ENCODE measurements at regions not wholly inside any gene's neighbourhood (a gene's known extent, or its start where the extent isn't known, plus 50 kb on each side); places are given as distances from the start of the nearest gene placed in this dataset.

GRCh38 chr2:223203971-223204929 lies 152.3 kb downstream of the KCNE4 start:
- H3K36me3 ChIP-seq = no peaks in the 10 kb centered on the region
- H3K79me2 ChIP-seq (ENCODE audit: low read depth) = no peaks in the 10 kb centered on the region
- Mint-ChIP-seq H3K27me3 (ENCODE audit: insufficient read depth, low read depth) (no peaks in the 10 kb centered on the region), H3K4me1 (no peaks in the 10 kb centered on the region), H3K9me3 (peaks cover 6% of the 10 kb centered on the region), H3K27ac (no peak overlapping the region), H3K4me3 (no peak overlapping the region), H3K36me3 (no peaks in the 10 kb centered on the region)
- H3K27me3 ChIP-seq = no peaks in the 10 kb centered on the region
- no peak overlapping the region for H3K9ac ChIP-seq
- H3K4me3 ChIP-seq = no peak overlapping the region
- no peaks in the 10 kb centered on the region for H3F3A ChIP-seq (ENCODE audit: low read depth)
- H4K20me1 ChIP-seq (ENCODE audit: low read depth) = no peaks in the 10 kb centered on the region
- peaks cover 4% of the 10 kb centered on the region for H3K4me1 ChIP-seq
- H3K9me3 ChIP-seq (ENCODE audit: low read depth) = no peaks in the 10 kb centered on the region
- no peak overlapping the region for H3K27ac ChIP-seq
- H2AFZ ChIP-seq (replicated peaks) = no peak overlapping the region
- DNase-seq (ENCODE audit: low spot score) = peak; percentile 6
- TF ChIP-seq EZH2phosphoT487 (IDR thresholded peaks at IDR 0.05) = no peak
- TF ChIP-seq EZH2 (IDR thresholded peaks at IDR 0.05) = no peak
- TF ChIP-seq CTCF (IDR thresholded peaks at IDR 0.05) = no peak
- H3K4me2 ChIP-seq = no peak overlapping the region

GRCh38 chr2:223210489-223210888 lies 158.5 kb downstream of the KCNE4 start:
- Mint-ChIP-seq H3K9me3 (peaks cover 17% of the 10 kb centered on the region), H3K27ac (no peak overlapping the region), H3K4me3 (no peak overlapping the region), H3K36me3 (no peaks in the 10 kb centered on the region), H3K4me1 (peaks cover 3% of the 10 kb centered on the region), H3K27me3 (ENCODE audit: insufficient read depth, low read depth) (no peaks in the 10 kb centered on the region)
- Histone ChIP-seq H3K36me3 (no peaks in the 10 kb centered on the region), H3K4me3 (no peak overlapping the region), H3K27me3 (no peaks in the 10 kb centered on the region), H3K4me1 (no peaks in the 10 kb centered on the region), H3F3A (ENCODE audit: low read depth) (no peaks in the 10 kb centered on the region), H3K9me3 (ENCODE audit: low read depth) (no peaks in the 10 kb centered on the region), H4K20me1 (ENCODE audit: low read depth) (no peaks in the 10 kb centered on the region), H3K79me2 (ENCODE audit: low read depth) (no peaks in the 10 kb centered on the region), H3K9ac (no peak overlapping the region), H3K4me2 (no peak overlapping the region), H2AFZ (replicated peaks) (no peak overlapping the region), H3K27ac (no peak overlapping the region)
- no peak for TF ChIP-seq EZH2 (IDR thresholded peaks at IDR 0.05)
- no peak for TF ChIP-seq EZH2phosphoT487 (IDR thresholded peaks at IDR 0.05)
- no peak for TF ChIP-seq CTCF (IDR thresholded peaks at IDR 0.05)
- no peak for DNase-seq (ENCODE audit: low spot score)

GRCh38 chr2:223214394-223215253 lies 162.6 kb downstream of the KCNE4 start:
- TF ChIP-seq EZH2phosphoT487 (IDR thresholded peaks at IDR 0.05) (no peak), CTCF (IDR thresholded peaks at IDR 0.05) (no peak), EZH2 (IDR thresholded peaks at IDR 0.05) (no peak)
- Histone ChIP-seq H3K27me3 (no peaks in the 10 kb centered on the region), H3F3A (ENCODE audit: low read depth) (no peaks in the 10 kb centered on the region), H3K4me3 (no peak overlapping the region), H3K9ac (no peak overlapping the region), H2AFZ (replicated peaks) (no peak overlapping the region), H3K27ac (no peak overlapping the region), H3K4me2 (no peak overlapping the region), H3K36me3 (no peaks in the 10 kb centered on the region), H4K20me1 (ENCODE audit: low read depth) (no peaks in the 10 kb centered on the region), H3K4me1 (no peaks in the 10 kb centered on the region), H3K9me3 (ENCODE audit: low read depth) (no peaks in the 10 kb centered on the region), H3K79me2 (ENCODE audit: low read depth) (no peaks in the 10 kb centered on the region)
- Mint-ChIP-seq H3K4me1 (peaks cover 4% of the 10 kb centered on the region), H3K27me3 (ENCODE audit: insufficient read depth, low read depth) (no peaks in the 10 kb centered on the region), H3K9me3 (peaks cover 11% of the 10 kb centered on the region), H3K4me3 (no peak overlapping the region), H3K27ac (no peak overlapping the region), H3K36me3 (no peaks in the 10 kb centered on the region)
- no peak for DNase-seq (ENCODE audit: low spot score)

Data from neural progenitor cell (in vitro differentiated cells).